ENCODE measurements at regions not wholly inside any gene's neighbourhood (a gene's known extent, or its start where the extent isn't known, plus 50 kb on each side); places are given as distances from the start of the nearest gene placed in this dataset.

DNA sequence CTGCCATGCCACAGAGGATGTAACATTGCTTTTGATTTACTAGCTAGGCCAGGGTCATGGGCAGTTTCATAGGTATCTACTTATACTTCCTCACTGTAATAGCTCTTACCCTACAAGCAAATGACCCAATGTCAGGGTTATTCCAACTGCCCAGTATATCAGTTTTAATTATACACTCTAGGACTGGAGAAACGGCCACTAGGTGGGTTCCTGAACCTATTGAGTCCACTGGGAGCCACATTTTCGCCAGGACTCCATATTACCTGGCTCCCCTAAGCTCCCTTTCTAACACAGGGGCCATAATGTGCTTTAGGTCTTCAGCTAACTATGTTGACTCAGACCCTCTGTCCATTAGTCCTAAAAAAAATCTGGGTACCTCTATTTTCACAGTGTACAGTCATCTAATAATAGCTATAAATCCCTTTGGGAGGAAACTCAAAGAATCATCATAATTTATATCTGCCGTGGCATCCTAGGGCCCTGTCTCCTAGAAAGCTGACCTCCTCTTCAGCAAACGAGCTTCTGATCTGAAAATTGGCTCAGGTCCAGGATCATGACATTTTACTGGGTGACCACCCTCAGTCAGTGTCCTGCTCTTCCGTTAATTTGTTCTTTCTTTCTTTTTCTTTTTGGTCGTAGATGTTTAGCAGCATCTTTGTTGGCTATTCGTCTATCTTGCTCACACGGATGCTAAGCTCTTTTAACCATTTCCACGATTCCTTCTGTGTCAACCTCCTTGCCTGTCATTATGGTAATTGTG is 244.3 kb downstream of the FAM76B start:
- H3K4me1 ChIP-seq = no peaks in the 10 kb centered on the region
- DNase-seq (ENCODE audit: low spot score) = no peak
- no peaks in the 10 kb centered on the region for H3K36me3 ChIP-seq
- no peaks in the 10 kb centered on the region for H3K9me3 ChIP-seq
- no peak overlapping the region for H3K27ac ChIP-seq
- no peak overlapping the region for H3K4me3 ChIP-seq
- no peaks in the 10 kb centered on the region for H3K27me3 ChIP-seq
- TF ChIP-seq, protein P1, sequence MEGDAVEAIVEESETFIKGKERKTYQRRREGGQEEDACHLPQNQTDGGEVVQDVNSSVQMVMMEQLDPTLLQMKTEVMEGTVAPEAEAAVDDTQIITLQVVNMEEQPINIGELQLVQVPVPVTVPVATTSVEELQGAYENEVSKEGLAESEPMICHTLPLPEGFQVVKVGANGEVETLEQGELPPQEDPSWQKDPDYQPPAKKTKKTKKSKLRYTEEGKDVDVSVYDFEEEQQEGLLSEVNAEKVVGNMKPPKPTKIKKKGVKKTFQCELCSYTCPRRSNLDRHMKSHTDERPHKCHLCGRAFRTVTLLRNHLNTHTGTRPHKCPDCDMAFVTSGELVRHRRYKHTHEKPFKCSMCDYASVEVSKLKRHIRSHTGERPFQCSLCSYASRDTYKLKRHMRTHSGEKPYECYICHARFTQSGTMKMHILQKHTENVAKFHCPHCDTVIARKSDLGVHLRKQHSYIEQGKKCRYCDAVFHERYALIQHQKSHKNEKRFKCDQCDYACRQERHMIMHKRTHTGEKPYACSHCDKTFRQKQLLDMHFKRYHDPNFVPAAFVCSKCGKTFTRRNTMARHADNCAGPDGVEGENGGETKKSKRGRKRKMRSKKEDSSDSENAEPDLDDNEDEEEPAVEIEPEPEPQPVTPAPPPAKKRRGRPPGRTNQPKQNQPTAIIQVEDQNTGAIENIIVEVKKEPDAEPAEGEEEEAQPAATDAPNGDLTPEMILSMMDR (IDR thresholded peaks at IDR 0.05) = peak in 1 of 2 donors; percentile 19

DNA sequence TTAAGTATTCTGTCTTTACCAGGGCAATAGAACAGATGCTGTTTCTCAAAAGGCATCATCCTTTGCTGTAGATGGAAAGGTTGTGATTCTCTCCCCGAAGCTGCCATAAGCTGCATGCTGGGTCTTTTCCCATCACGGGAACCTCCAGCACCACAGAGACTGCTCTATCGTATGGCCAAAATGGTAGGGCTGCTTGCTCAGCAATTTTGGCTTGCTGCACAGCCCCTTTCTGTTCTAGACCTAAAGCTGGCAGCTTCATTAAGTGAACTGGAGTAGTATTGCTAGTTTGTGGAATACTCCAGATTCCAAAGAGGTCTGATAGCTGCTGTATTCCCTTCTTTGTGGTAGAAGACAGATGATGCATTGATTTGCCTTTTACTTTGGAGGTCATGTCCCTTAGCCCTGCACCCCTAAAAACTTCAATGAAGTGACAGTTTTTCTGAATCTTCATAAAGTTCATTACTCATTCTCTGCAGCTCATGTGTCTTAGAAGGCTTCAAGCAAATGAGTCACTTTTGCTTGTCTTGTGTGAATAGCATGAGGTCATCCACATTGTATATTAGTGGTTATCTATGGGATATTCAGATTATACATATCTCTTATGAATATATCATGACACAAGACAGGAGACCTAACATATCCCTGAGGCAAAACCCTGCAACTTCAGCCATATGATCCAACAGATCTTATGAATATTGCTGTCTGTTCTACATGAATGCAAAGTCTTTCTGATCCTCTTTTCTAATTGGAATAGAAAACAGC is 245.3 kb downstream of the FAM76B start:
- DNase-seq (ENCODE audit: low spot score) = no peak
- Histone ChIP-seq H3K27ac (no peak overlapping the region), H3K27me3 (no peaks in the 10 kb centered on the region), H3K9me3 (no peaks in the 10 kb centered on the region), H3K4me1 (no peaks in the 10 kb centered on the region), H3K36me3 (no peaks in the 10 kb centered on the region), H3K4me3 (no peak overlapping the region)
- TF ChIP-seq, protein P1 (IDR thresholded peaks at IDR 0.05) = no peak

DNA sequence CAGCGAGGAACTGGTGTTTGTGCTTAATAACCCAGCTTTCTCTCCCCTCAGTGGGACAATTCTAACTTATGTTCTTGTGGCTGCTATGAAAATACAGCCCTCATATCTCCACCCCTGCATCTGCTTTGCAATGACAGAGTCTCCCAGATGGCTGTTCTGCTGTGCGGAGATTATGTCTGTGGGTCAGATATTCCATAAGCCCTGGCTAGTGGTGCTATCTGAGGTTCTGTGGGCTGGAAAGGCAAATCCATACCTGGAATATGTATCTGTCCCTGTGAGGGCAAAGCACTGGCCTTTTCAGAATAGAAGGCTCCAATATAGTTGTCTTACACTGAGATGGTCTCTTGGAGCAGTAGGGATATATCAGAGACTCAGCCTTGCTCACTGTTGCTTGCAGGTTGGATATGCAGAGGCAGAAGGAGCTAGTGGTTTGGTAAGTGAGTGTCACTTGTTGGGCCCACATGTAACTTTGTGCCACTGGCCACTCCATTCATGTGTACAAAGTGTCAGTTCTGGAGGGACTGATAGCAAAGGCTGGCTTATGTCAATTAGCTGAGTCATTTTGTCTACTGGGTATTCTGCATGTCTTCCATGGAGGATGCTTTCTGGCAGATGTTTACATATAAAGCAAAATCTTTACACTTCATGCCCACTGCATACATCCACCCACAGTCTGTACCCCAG is 246.6 kb downstream of the FAM76B start:
- Histone ChIP-seq H3K36me3 (no peaks in the 10 kb centered on the region), H3K4me1 (no peaks in the 10 kb centered on the region), H3K27ac (no peak overlapping the region), H3K9me3 (no peaks in the 10 kb centered on the region), H3K27me3 (no peaks in the 10 kb centered on the region), H3K4me3 (no peak overlapping the region)
- DNase-seq (ENCODE audit: low spot score) = no peak
- TF ChIP-seq, protein P1 (IDR thresholded peaks at IDR 0.05) = no peak

DNA sequence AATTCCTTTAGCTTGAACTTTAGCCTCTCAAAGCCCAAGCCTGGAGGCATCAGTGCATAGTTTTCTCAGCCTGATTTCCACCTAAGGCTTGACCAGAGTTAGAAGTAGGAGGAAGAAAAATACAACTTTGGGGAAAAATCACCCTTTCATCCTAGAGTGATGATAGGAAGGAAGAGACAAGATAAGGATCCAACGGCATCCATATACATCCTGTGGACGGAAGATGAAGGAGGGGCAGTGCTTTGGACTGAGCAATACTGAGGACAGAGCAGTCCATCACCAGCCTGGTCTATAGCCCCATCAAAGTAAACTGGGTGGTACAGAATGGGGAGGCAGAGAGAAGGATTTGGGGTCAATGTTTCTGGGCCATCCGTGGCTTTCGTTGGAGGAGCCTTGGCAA is 247.9 kb downstream of the FAM76B start:
- DNase-seq (ENCODE audit: low spot score) = no peak
- no peaks in the 10 kb centered on the region for H3K27me3 ChIP-seq
- TF ChIP-seq, protein P1 (IDR thresholded peaks at IDR 0.05) = no peak
- no peaks in the 10 kb centered on the region for H3K36me3 ChIP-seq
- no peak overlapping the region for H3K4me3 ChIP-seq
- no peaks in the 10 kb centered on the region for H3K9me3 ChIP-seq
- H3K4me1 ChIP-seq = no peaks in the 10 kb centered on the region
- no peak overlapping the region for H3K27ac ChIP-seq

DNA sequence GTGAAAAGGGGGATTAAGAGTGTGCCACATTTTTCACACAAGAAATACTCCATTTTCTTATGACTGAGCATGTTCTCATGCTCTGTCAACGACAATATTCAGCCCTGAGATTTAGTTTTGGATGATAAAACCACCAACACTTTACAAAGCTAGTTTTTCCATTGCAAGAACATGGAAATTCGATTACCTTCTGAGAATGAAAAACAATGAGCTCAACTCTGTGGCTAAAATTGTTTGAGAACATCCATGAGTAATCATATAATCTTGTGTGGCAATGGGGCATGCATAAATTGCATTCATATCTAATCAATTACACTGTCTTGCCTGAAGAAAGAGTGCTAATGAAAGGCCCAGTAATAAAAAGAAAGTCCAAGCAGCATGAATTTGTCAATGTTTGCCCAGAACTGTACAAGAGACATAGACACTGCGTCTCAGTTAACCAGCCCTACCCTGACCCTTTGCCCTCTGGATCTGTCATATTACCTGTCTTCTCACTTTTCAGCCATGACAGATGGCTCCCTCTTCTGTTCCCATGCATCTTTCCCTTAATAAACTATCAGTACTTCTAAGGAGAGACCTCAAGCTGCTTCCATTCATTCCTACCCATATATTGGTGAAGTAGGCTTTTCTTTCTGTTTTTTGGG is 253.4 kb downstream of the FAM76B start:
- H3K27me3 ChIP-seq = no peaks in the 10 kb centered on the region
- no peaks in the 10 kb centered on the region for H3K4me1 ChIP-seq
- H3K9me3 ChIP-seq = no peaks in the 10 kb centered on the region
- DNase-seq (ENCODE audit: low spot score) = no peak
- no peaks in the 10 kb centered on the region for H3K36me3 ChIP-seq
- H3K27ac ChIP-seq = no peak overlapping the region
- H3K4me3 ChIP-seq = no peak overlapping the region
- TF ChIP-seq, protein P1 (IDR thresholded peaks at IDR 0.05) = no peak
